ENCODE measurements at regions not wholly inside any gene's neighbourhood (a gene's known extent, or its start where the extent isn't known, plus 50 kb on each side); places are given as distances from the start of the nearest gene placed in this dataset.

- no peaks in the 10 kb centered on the region for H3K9me3 ChIP-seq (ENCODE audit: insufficient read depth, low read length, severe bottlenecking)
- H3K27ac ChIP-seq (ENCODE audit: low read length) = no peak overlapping the region
- no peaks in the 10 kb centered on the region for H3K4me1 ChIP-seq (ENCODE audit: insufficient read depth, low read length)
Measured at GRCh38 chr12:32987512-32987911, 90.9 kb upstream of the PKP2 start.

GRCh38 chr12:32983968-32984367 is 87.4 kb upstream of the PKP2 start:
- Histone ChIP-seq H3K27me3 (ENCODE audit: insufficient read depth, low read length, poor library complexity) (no peaks in the 10 kb centered on the region), H3K27ac (ENCODE audit: low read length) (no peak overlapping the region), H3K79me2 (ENCODE audit: insufficient read depth, low read length) (no peaks in the 10 kb centered on the region), H2AFZ (ENCODE audit: low read depth, low read length) (no peak overlapping the region), H3K4me3 (ENCODE audit: low read depth in 1 of 2, low read length in 2 of 2) (no peak overlapping the region), H3K9me3 (ENCODE audit: insufficient read depth, low read length, severe bottlenecking) (no peaks in the 10 kb centered on the region), H4K20me1 (ENCODE audit: insufficient read depth, low read length) (no peaks in the 10 kb centered on the region), H3K4me2 (ENCODE audit: insufficient read depth, low read length) (no peak overlapping the region), H3K4me1 (ENCODE audit: insufficient read depth, low read length) (no peaks in the 10 kb centered on the region), H3K36me3 (ENCODE audit: insufficient read depth, low read length) (no peaks in the 10 kb centered on the region), H3K9ac (ENCODE audit: low read depth, low read length) (no peak overlapping the region)
- peak; percentile 91 for ATAC-seq (ENCODE audit: insufficient read depth, low read depth)
- TF ChIP-seq CTCF (IDR thresholded peaks at IDR 0.05; ENCODE audit: borderline replicate concordance, extremely low read depth, low read length, poor library complexity, severe bottlenecking) (no peak), EZH2 (IDR thresholded peaks at IDR 0.05; ENCODE audit: borderline replicate concordance, low read depth, low read length, severe bottlenecking) (no peak)
- DNase-seq = peak; percentile 20

More at GRCh38 chr12:32987512-32987911, 90.9 kb upstream of the PKP2 start:
- Histone ChIP-seq H3K4me3 (ENCODE audit: low read depth in 1 of 2, low read length in 2 of 2) (no peak overlapping the region), H3K79me2 (ENCODE audit: insufficient read depth, low read length) (no peaks in the 10 kb centered on the region), H4K20me1 (ENCODE audit: insufficient read depth, low read length) (no peaks in the 10 kb centered on the region), H3K27me3 (ENCODE audit: insufficient read depth, low read length, poor library complexity) (no peaks in the 10 kb centered on the region), H2AFZ (ENCODE audit: low read depth, low read length) (no peak overlapping the region), H3K36me3 (ENCODE audit: insufficient read depth, low read length) (no peaks in the 10 kb centered on the region), H3K9ac (ENCODE audit: low read depth, low read length) (no peak overlapping the region), H3K4me2 (ENCODE audit: insufficient read depth, low read length) (no peak overlapping the region)
- DNase-seq = no peak
- TF ChIP-seq CTCF (IDR thresholded peaks at IDR 0.05; ENCODE audit: borderline replicate concordance, extremely low read depth, low read length, poor library complexity, severe bottlenecking) = no peak
- no peak for TF ChIP-seq EZH2 (IDR thresholded peaks at IDR 0.05; ENCODE audit: borderline replicate concordance, low read depth, low read length, severe bottlenecking)
- no peak for ATAC-seq (ENCODE audit: insufficient read depth, low read depth)

- DNase-seq (no peak), ATAC-seq (ENCODE audit: insufficient read depth, low read depth) (no peak)
- Histone ChIP-seq H3K27ac (ENCODE audit: low read length) (no peak overlapping the region), H3K9ac (ENCODE audit: low read depth, low read length) (no peak overlapping the region), H3K4me1 (ENCODE audit: insufficient read depth, low read length) (no peaks in the 10 kb centered on the region), H3K4me3 (ENCODE audit: low read depth in 1 of 2, low read length in 2 of 2) (no peak overlapping the region), H3K4me2 (ENCODE audit: insufficient read depth, low read length) (no peak overlapping the region), H3K27me3 (ENCODE audit: insufficient read depth, low read length, poor library complexity) (no peaks in the 10 kb centered on the region), H3K79me2 (ENCODE audit: insufficient read depth, low read length) (no peaks in the 10 kb centered on the region), H3K36me3 (ENCODE audit: insufficient read depth, low read length) (no peaks in the 10 kb centered on the region), H4K20me1 (ENCODE audit: insufficient read depth, low read length) (no peaks in the 10 kb centered on the region), H2AFZ (ENCODE audit: low read depth, low read length) (no peak overlapping the region), H3K9me3 (ENCODE audit: insufficient read depth, low read length, severe bottlenecking) (no peaks in the 10 kb centered on the region)
- TF ChIP-seq CTCF (IDR thresholded peaks at IDR 0.05; ENCODE audit: borderline replicate concordance, extremely low read depth, low read length, poor library complexity, severe bottlenecking) (no peak), EZH2 (IDR thresholded peaks at IDR 0.05; ENCODE audit: borderline replicate concordance, low read depth, low read length, severe bottlenecking) (no peak)
Measured at GRCh38 chr12:32983332-32983731, 86.8 kb upstream of the PKP2 start.

- no peaks in the 10 kb centered on the region for H3K4me1 ChIP-seq (ENCODE audit: insufficient read depth, low read length)
- H3K79me2 ChIP-seq (ENCODE audit: insufficient read depth, low read length) = no peaks in the 10 kb centered on the region
- no peak overlapping the region for H3K27ac ChIP-seq (ENCODE audit: low read length)
- no peak overlapping the region for H2AFZ ChIP-seq (ENCODE audit: low read depth, low read length)
- no peak for TF ChIP-seq EZH2 (IDR thresholded peaks at IDR 0.05; ENCODE audit: borderline replicate concordance, low read depth, low read length, severe bottlenecking)
- TF ChIP-seq CTCF (IDR thresholded peaks at IDR 0.05; ENCODE audit: borderline replicate concordance, extremely low read depth, low read length, poor library complexity, severe bottlenecking) = no peak
- no peaks in the 10 kb centered on the region for H3K27me3 ChIP-seq (ENCODE audit: insufficient read depth, low read length, poor library complexity)
- no peak overlapping the region for H3K4me2 ChIP-seq (ENCODE audit: insufficient read depth, low read length)
- no peak overlapping the region for H3K4me3 ChIP-seq (ENCODE audit: low read depth in 1 of 2, low read length in 2 of 2)
- no peaks in the 10 kb centered on the region for H3K36me3 ChIP-seq (ENCODE audit: insufficient read depth, low read length)
- no peaks in the 10 kb centered on the region for H4K20me1 ChIP-seq (ENCODE audit: insufficient read depth, low read length)
- H3K9ac ChIP-seq (ENCODE audit: low read depth, low read length) = no peak overlapping the region
- no peak for DNase-seq
- ATAC-seq (ENCODE audit: insufficient read depth, low read depth) = no peak
- no peaks in the 10 kb centered on the region for H3K9me3 ChIP-seq (ENCODE audit: insufficient read depth, low read length, severe bottlenecking)
Measured at GRCh38 chr12:32981139-32981538, 84.6 kb upstream of the PKP2 start.

Data from DND-41 (cell line).